Gastroesophageal sphincter (tissue), 4 donors: ENCODE measurements at regions not wholly inside any gene's neighbourhood (a gene's known extent, or its start where the extent isn't known, plus 50 kb on each side); places are given as distances from the start of the nearest gene placed in this dataset.
"Not testable (repeated sequence)": the region's sequence is repeated elsewhere in the genome, so short reads cannot be mapped to it uniquely, and the experiment has no call there.

ENCODE experiments used
- ATAC-seq: fragments of 150-250 bp; one replicate; pipeline ENCODE4 v1.9.1; 2016; ENCODE audit warnings: mild to moderate bottlenecking, moderate library complexity
- H3K27ac ChIP-seq, 4 donors: fragments of 200-600 bp; sonication (generic) in 3 of 4; 1 replicate in 3 of 4; 2 replicates in 1 of 4; pipeline ENCODE4 v1.5.1; 2016 to 2019
- H3K27me3 ChIP-seq: fragments of 200-600 bp; sonication (generic); one replicate; pipeline ENCODE4 v1.5.1; 2019
- H3K36me3 ChIP-seq, 2 donors: fragments of 200-600 bp; sonication (generic); one replicate each; pipeline ENCODE4 v1.5.1; 2019; ENCODE audit warnings: control low read depth in 1 of 2
- H3K4me1 ChIP-seq, 3 donors: fragments of 200-600 bp; sonication (generic); 1 replicate in 2 of 3; 2 replicates in 1 of 3; pipeline ENCODE4 v1.5.1; 2016 to 2019; ENCODE audit warnings: control low read depth in 2 of 3
- H3K4me3 ChIP-seq, 2 donors: fragments of 200-600 bp; sonication (generic); one replicate each; pipeline ENCODE4 v1.5.1; 2019; ENCODE audit warnings: mild to moderate bottlenecking in 1 of 2, moderate library complexity in 1 of 2
- H3K9me3 ChIP-seq, 3 donors: fragments of 200-600 bp; sonication (generic); one replicate each; pipeline ENCODE4 v1.5.1; 2017 to 2019; ENCODE audit warnings: control low read depth in 2 of 3
- CTCF ChIP-seq, 4 experiments: fragments of 200-600 bp in 2 of 4; fragments of 450-650 bp in 2 of 4; sonication (generic) in 1 of 4; IDR thresholded peaks; one replicate each; pipeline ENCODE4 v1.5.1; 2017 to 2019; ENCODE audit warnings: antibody characterized with exemption in 4 of 4, mild to moderate bottlenecking in 2 of 4, moderate library complexity in 2 of 4
- EP300 ChIP-seq: sonication (generic); formaldehyde crosslinking; IDR thresholded peaks from one replicate; pipeline ENCODE4 v1.6.1; 2017; ENCODE audit warnings: antibody characterized with exemption, mild to moderate bottlenecking
- POLR2A ChIP-seq, 2 donors: fragments of 450-650 bp; IDR thresholded peaks; one replicate each; pipeline ENCODE4 v1.6.1; 2017; ENCODE audit warnings: antibody characterized with exemption in 2 of 2, mild to moderate bottlenecking in 2 of 2, moderate library complexity in 1 of 2
- POLR2AphosphoS5 ChIP-seq: sonication (generic); formaldehyde crosslinking; IDR thresholded peaks from one replicate; pipeline ENCODE4 v1.6.1; 2017; ENCODE audit warnings: antibody characterized with exemption
- WGBS, 2 donors: methylation state at CpG; one replicate each; pipeline ENCODE4 v1.1.5; 2018; ENCODE audit warnings: low coverage in 1 of 2; 5-methylcytosine and 5-hydroxymethylcytosine counted together

GRCh38 chr5:176754376-176754973 is 55.9 kb upstream of the UNC5A start:
- TF ChIP-seq EP300 (no peak), POLR2AphosphoS5 (no peak), POLR2A (IDR thresholded peaks at IDR 0.05) (no peak), CTCF (IDR thresholded peaks at IDR 0.05) (no peak)
- Histone ChIP-seq H3K9me3 (peaks cover 0 to 4% (median 0%) of the 10 kb centered on the region in 3 donors), H3K4me3 (no peak overlapping the region), H3K27me3 (peaks cover 15% of the 10 kb centered on the region), H3K27ac (no peak overlapping the region), H3K36me3 (no peaks in the 10 kb centered on the region), H3K4me1 (no peaks in the 10 kb centered on the region)
- no peak for ATAC-seq
- WGBS, 2 donors, result 87 to 92% methylated on average over 2 of the region's 2 CpGs

DNA sequence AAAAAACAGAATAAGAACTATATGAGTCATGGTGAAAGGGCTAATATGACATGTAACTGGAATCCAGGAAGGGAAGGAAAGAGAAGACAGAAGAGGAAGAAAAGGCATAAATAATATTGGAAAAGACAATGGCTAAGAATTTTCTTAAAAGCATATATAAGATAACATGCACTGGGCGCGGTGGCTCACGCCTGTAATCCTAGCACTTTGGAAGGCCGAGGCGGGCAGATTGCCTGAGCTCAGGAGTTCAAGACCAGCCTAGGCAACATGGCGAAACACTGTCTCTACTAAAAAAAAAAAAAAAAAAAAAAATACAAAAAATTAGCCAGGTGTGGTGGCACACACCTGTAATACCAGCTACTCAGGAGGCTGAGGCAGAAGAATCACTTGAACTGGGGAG is 54.8 kb upstream of the UNC5A start:
- not testable (repeated sequence) for H3K27me3 ChIP-seq, H3K4me3 ChIP-seq, H3K36me3 ChIP-seq, H3K4me1 ChIP-seq, H3K27ac ChIP-seq, ATAC-seq, H3K9me3 ChIP-seq
- WGBS, 2 donors, result 87% methylated on average over 6 of the region's 6 CpGs; no CpG with 5 or more reads in 1 of the 2 donors

DNA sequence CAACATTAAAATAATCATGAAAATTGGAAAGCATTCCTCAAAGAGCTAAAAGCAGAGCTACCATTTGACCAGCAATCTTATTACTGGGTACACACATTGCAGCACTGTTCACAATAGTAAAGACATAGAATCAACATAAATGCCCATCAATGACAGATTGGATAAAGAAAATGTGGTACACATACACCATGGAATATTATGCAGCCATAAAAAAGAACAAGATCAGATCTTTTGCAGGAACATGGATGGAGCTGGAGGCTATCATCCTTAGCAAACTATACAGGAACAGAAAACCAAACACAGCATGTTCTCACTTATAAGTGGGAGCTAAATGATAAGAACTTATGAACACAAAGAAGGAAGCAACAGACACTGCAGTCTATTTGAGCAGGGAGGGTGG is 52.8 kb upstream of the UNC5A start:
- H3K4me1 ChIP-seq, H3K36me3 ChIP-seq, ATAC-seq, H3K9me3 ChIP-seq, H3K4me3 ChIP-seq, H3K27ac ChIP-seq: not testable (repeated sequence)
- peaks cover 11% of the 10 kb centered on the region for H3K27me3 ChIP-seq
